ENCODE measurements at regions not wholly inside any gene's neighbourhood (a gene's known extent, or its start where the extent isn't known, plus 50 kb on each side); places are given as distances from the start of the nearest gene placed in this dataset.

- no peak overlapping the region for H3K4me3 ChIP-seq (ENCODE audit: control insufficient read depth, low read depth, low read length)
- DNase-seq (ENCODE audit: low read depth), result no peak
Observed at GRCh38 chr9:25936031-25936430, 257.8 kb upstream of the TUSC1 start.

GRCh38 chr9:25935188-25935587 lies 256.9 kb upstream of the TUSC1 start:
- H3K4me3 ChIP-seq (ENCODE audit: control insufficient read depth, low read depth, low read length), result no peak overlapping the region
- TF ChIP-seq CTCF (IDR thresholded peaks at IDR 0.05; ENCODE audit: control insufficient read depth, insufficient read depth, low read depth, low read length, missing control alignments), result no peak
- no peak for DNase-seq (ENCODE audit: low read depth)

More at GRCh38 chr9:25936031-25936430, 257.8 kb upstream of the TUSC1 start:
- TF ChIP-seq CTCF (IDR thresholded peaks at IDR 0.05; ENCODE audit: control insufficient read depth, insufficient read depth, low read depth, low read length, missing control alignments), result no peak

- no peak overlapping the region for H3K4me3 ChIP-seq (ENCODE audit: control insufficient read depth, low read depth, low read length)
- no peak for DNase-seq (ENCODE audit: low read depth)
- no peak for TF ChIP-seq CTCF (IDR thresholded peaks at IDR 0.05; ENCODE audit: control insufficient read depth, insufficient read depth, low read depth, low read length, missing control alignments)
Observed at GRCh38 chr9:25918761-25919160, 240.5 kb upstream of the TUSC1 start.

GRCh38 chr9:25917731-25918362 lies 239.6 kb upstream of the TUSC1 start:
- no peak for TF ChIP-seq CTCF (IDR thresholded peaks at IDR 0.05; ENCODE audit: control insufficient read depth, insufficient read depth, low read depth, low read length, missing control alignments)
- DNase-seq (ENCODE audit: low read depth), result no peak
- H3K4me3 ChIP-seq (ENCODE audit: control insufficient read depth, low read depth, low read length), result no peak overlapping the region

- no peak for TF ChIP-seq CTCF (IDR thresholded peaks at IDR 0.05; ENCODE audit: control insufficient read depth, insufficient read depth, low read depth, low read length, missing control alignments)
- no peak overlapping the region for H3K4me3 ChIP-seq (ENCODE audit: control insufficient read depth, low read depth, low read length)
- no peak for DNase-seq (ENCODE audit: low read depth)
Observed at GRCh38 chr9:25913806-25914205, 235.6 kb upstream of the TUSC1 start.

GRCh38 chr9:25904701-25905100 lies 226.5 kb upstream of the TUSC1 start:
- no peak for TF ChIP-seq CTCF (IDR thresholded peaks at IDR 0.05; ENCODE audit: control insufficient read depth, insufficient read depth, low read depth, low read length, missing control alignments)

More at GRCh38 chr9:25904701-25905100, 226.5 kb upstream of the TUSC1 start:
- no peak overlapping the region for H3K4me3 ChIP-seq (ENCODE audit: control insufficient read depth, low read depth, low read length)
- no peak for DNase-seq (ENCODE audit: low read depth)

Measured in AG09309 (cell line).